OCI-LY3 (cell line): ENCODE measurements at regions not wholly inside any gene's neighbourhood (a gene's known extent, or its start where the extent isn't known, plus 50 kb on each side); places are given as distances from the start of the nearest gene placed in this dataset.
"Not testable (repeated sequence)": the region's sequence is repeated elsewhere in the genome, so short reads cannot be mapped to it uniquely, and the experiment has no call there.

Experiments used
- CTCF ChIP-seq: fragments of 200-600, 300-600 bp; sonication (generic); IDR thresholded peaks from 2 replicates; pipeline ENCODE4 v1.5.1; 2014; ENCODE audit warnings: antibody characterized with exemption, low read length, low read depth
- EZH2phosphoT487 ChIP-seq: fragments of 200-600 bp; shearing (Covaris generic); IDR thresholded peaks from 2 replicates; pipeline ENCODE4 v1.6.1; 2018; ENCODE audit warnings: antibody characterized with exemption, mixed run types, low read depth

DNA sequence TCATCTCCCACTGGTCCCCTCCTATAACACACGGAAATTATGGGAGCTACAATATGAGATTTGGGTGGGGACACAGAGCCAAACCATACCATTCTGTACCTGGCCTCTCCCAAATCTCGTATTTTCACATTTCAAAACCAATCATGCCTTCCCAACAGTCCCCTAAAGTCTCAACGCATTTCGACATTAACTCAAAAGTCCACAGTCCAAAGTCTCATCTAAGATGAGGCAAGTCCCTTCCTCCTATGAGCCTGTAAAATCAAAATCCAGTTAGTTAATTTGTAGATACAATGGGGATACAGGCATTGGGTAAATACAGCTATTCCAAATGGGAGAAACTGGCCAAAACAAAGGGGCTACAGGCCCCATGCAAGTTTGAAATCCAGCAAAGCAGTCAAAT, 441.9 kb downstream of the SH2D1A start:
- TF ChIP-seq CTCF, EZH2phosphoT487: not testable (repeated sequence)
